Ascending aorta (tissue), 2 donors: ENCODE measurements at regions not wholly inside any gene's neighbourhood (a gene's known extent, or its start where the extent isn't known, plus 50 kb on each side); places are given as distances from the start of the nearest gene placed in this dataset.

Experiments used
- DNase-seq, 2 donors: peaks; one replicate each; pipeline ENCODE4 v3.0.0-alpha.2; 2019; ENCODE audit warnings: low spot score in 2 of 2
- H3K27ac ChIP-seq, 2 donors: fragments of 200-600 bp; sonication (generic); one replicate each; pipeline ENCODE4 v1.5.1; 2016 to 2017; ENCODE audit warnings: mild to moderate bottlenecking in 1 of 2
- H3K27me3 ChIP-seq: fragments of 200-600 bp; sonication (generic); one replicate; pipeline ENCODE4 v1.5.1; 2017
- H3K36me3 ChIP-seq, 2 donors: fragments of 200-600 bp; sonication (generic); one replicate each; pipeline ENCODE4 v1.5.1; 2016
- H3K4me1 ChIP-seq, 2 donors: fragments of 200-600 bp; sonication (generic); one replicate each; pipeline ENCODE4 v1.5.1; 2016 to 2017; ENCODE audit warnings: mild to moderate bottlenecking in 1 of 2
- H3K4me3 ChIP-seq, 2 donors: fragments of 200-600 bp; sonication (generic); one replicate each; pipeline ENCODE4 v1.5.1; 2016 to 2017; ENCODE audit warnings: mild to moderate bottlenecking in 1 of 2
- H3K9me3 ChIP-seq, 2 donors: fragments of 200-600 bp; sonication (generic); one replicate each; pipeline ENCODE4 v1.5.1; 2016
- CTCF ChIP-seq, 3 experiments: fragments of 200-600 bp in 2 of 3; fragments of 450-650 bp in 1 of 3; sonication (generic) in 2 of 3; IDR thresholded peaks; one replicate each; pipeline ENCODE4 v1.5.1; 2016 to 2019; ENCODE audit warnings: antibody characterized with exemption in 3 of 3, mild to moderate bottlenecking in 1 of 3, moderate library complexity in 1 of 3
- intact Hi-C: fragments of 100-400 bp; cut with DNase I; formaldehyde crosslinking; loops from one replicate; pipeline ENCODE4 v1.15.1; 2023

GRCh38 chr15:31545257-31545656 lies 218.6 kb downstream of the KLF13 start:
- H3K27ac ChIP-seq = no peak overlapping the region
- intact Hi-C loops = no loop called here
- DNase-seq = no peak
- no peaks in the 10 kb centered on the region for H3K9me3 ChIP-seq
- no peaks in the 10 kb centered on the region for H3K36me3 ChIP-seq
- TF ChIP-seq CTCF (IDR thresholded peaks at IDR 0.05) = no peak
- no peaks in the 10 kb centered on the region for H3K27me3 ChIP-seq
- H3K4me3 ChIP-seq = no peak overlapping the region
- no peaks in the 10 kb centered on the region for H3K4me1 ChIP-seq

GRCh38 chr15:31550211-31550977 lies 223.8 kb downstream of the KLF13 start:
- TF ChIP-seq CTCF (IDR thresholded peaks at IDR 0.05) = no peak
- Histone ChIP-seq H3K4me1 (no peaks in the 10 kb centered on the region), H3K4me3 (no peak overlapping the region), H3K27ac (no peak overlapping the region), H3K27me3 (no peaks in the 10 kb centered on the region), H3K36me3 (no peaks in the 10 kb centered on the region), H3K9me3 (no peaks in the 10 kb centered on the region)
- intact Hi-C loops = no loop called here
- DNase-seq = no peak

- Histone ChIP-seq H3K36me3 (no peaks in the 10 kb centered on the region), H3K9me3 (no peaks in the 10 kb centered on the region), H3K4me1 (no peaks in the 10 kb centered on the region), H3K27ac (no peak overlapping the region), H3K4me3 (no peak overlapping the region), H3K27me3 (no peaks in the 10 kb centered on the region)
- TF ChIP-seq CTCF (IDR thresholded peaks at IDR 0.05) = no peak
- no peak for DNase-seq
- intact Hi-C loops = no loop called here
Measured at GRCh38 chr15:31551323-31551722, 224.7 kb downstream of the KLF13 start.

- intact Hi-C loops = no loop called here
- H3K9me3 ChIP-seq = no peaks in the 10 kb centered on the region
- no peak for DNase-seq
- no peak for TF ChIP-seq CTCF (IDR thresholded peaks at IDR 0.05)
- H3K36me3 ChIP-seq = no peaks in the 10 kb centered on the region
- H3K4me3 ChIP-seq = no peak overlapping the region
- no peaks in the 10 kb centered on the region for H3K27me3 ChIP-seq
- H3K4me1 ChIP-seq = no peaks in the 10 kb centered on the region
- no peak overlapping the region for H3K27ac ChIP-seq
Measured at GRCh38 chr15:31552482-31553099, 226.0 kb downstream of the KLF13 start.

- no peak overlapping the region for H3K4me3 ChIP-seq
- no peak overlapping the region for H3K27ac ChIP-seq
- H3K9me3 ChIP-seq = no peaks in the 10 kb centered on the region
- peak in 1 of 2 donors; percentile 71 for DNase-seq
- intact Hi-C loops = no loop called here
- no peaks in the 10 kb centered on the region for H3K4me1 ChIP-seq
- H3K27me3 ChIP-seq = no peaks in the 10 kb centered on the region
- TF ChIP-seq CTCF (IDR thresholded peaks at IDR 0.05) = no peak
- no peaks in the 10 kb centered on the region for H3K36me3 ChIP-seq
Measured at GRCh38 chr15:31554261-31554660, 227.6 kb downstream of the KLF13 start.
